Kidney (tissue), 13 donors: ENCODE measurements at regions not wholly inside any gene's neighbourhood (a gene's known extent, or its start where the extent isn't known, plus 50 kb on each side); places are given as distances from the start of the nearest gene placed in this dataset.

Experiments
- DNase-seq, 5 donors: peaks; one replicate each; pipeline ENCODE4 v3.0.0-alpha.2; 2013 to 2020
- FAIRE-seq: peaks from 2 replicates; lab custom pipeline; 2012; peaks lifted over from hg19 to GRCh38; lab: Jason Lieb, UNC
- H3K27ac ChIP-seq, 2 donors: one replicate each; pipeline ENCODE4 v1.7.0; 2013; ENCODE audit warnings: low read depth in 2 of 2, low read length in 2 of 2, inconsistent platforms in 1 of 2
- H3K27me3 ChIP-seq: one replicate; pipeline ENCODE4 v1.7.1; 2013; ENCODE audit warnings: low read length, inconsistent platforms; ENCODE audit not compliant: control insufficient read depth, insufficient read depth
- H3K36me3 ChIP-seq, 3 donors: one replicate each; pipeline versions ENCODE4 v1.7.0 to v1.7.1; 2013; ENCODE audit warnings: low read length in 3 of 3, control low read depth in 1 of 3, inconsistent platforms in 1 of 3; ENCODE audit not compliant: insufficient read depth in 3 of 3, control insufficient read depth in 2 of 3
- H3K4me1 ChIP-seq, 3 donors: one replicate each; pipeline versions ENCODE4 v1.7.0 to v1.7.1; 2013; ENCODE audit warnings: low read length in 3 of 3, inconsistent platforms in 1 of 3, low read depth in 1 of 3; ENCODE audit not compliant: control insufficient read depth in 2 of 3, insufficient read depth in 2 of 3
- H3K4me3 ChIP-seq, 3 donors: one replicate each; pipeline versions ENCODE4 v1.7.0 to v1.8.1; 2013; ENCODE audit warnings: low read length in 3 of 3, control low read depth in 1 of 3, inconsistent platforms in 1 of 3
- H3K9ac ChIP-seq, 3 donors: one replicate each; pipeline versions ENCODE4 v1.7.0 to v1.7.1; 2013; ENCODE audit warnings: low read length in 3 of 3, control low read depth in 1 of 3, inconsistent platforms in 1 of 3
- H3K9me3 ChIP-seq, 3 donors: one replicate each; pipeline versions ENCODE4 v1.7.0 to v1.7.1; 2013; ENCODE audit warnings: low read length in 3 of 3, control low read depth in 1 of 3, inconsistent platforms in 1 of 3; ENCODE audit not compliant: control insufficient read depth in 2 of 3, insufficient read depth in 1 of 3
- CTCF ChIP-seq: IDR thresholded peaks from 3 replicates; pipeline ENCODE4 v1.5.1; 2012; ENCODE audit warnings: mild to moderate bottlenecking, moderate library complexity, borderline replicate concordance; ENCODE audit not compliant: insufficient read depth; ENCODE audit errors: extremely low read depth
- intact Hi-C: fragments of 100-400 bp; cut with DNase I; formaldehyde crosslinking; loops from one replicate; pipeline ENCODE4 v1.11.1; 2022
- donor health status: control.
- donor health status: control.
- donor health status: control.
- donor health status: control.
- donor health status: control.
- donor health status: DM: yes; HTN: yes; CAD: no.
- donor health status: Normal renal cell carcinoma (clear cell type).

GRCh38 chr5:174649391-174649790 lies 75.0 kb upstream of the MSX2 start:
- peaks cover 0 to 11% (median 0%) of the 10 kb centered on the region in 3 donors for H3K9me3 ChIP-seq
- H3K27ac ChIP-seq: no peak overlapping the region
- FAIRE-seq: no peak
- H3K4me1 ChIP-seq: no peaks in the 10 kb centered on the region
- no peaks in the 10 kb centered on the region for H3K36me3 ChIP-seq
- H3K27me3 ChIP-seq: no peaks in the 10 kb centered on the region
- no peak overlapping the region for H3K4me3 ChIP-seq
- DNase-seq: no peak
- TF ChIP-seq CTCF: no peak
- intact Hi-C loops: no loop called here
- H3K9ac ChIP-seq: no peak overlapping the region

GRCh38 chr5:174654442-174654841 lies 69.9 kb upstream of the MSX2 start:
- peak in 1 of 5 donors; percentile 11 for DNase-seq
- H3K27me3 ChIP-seq: no peaks in the 10 kb centered on the region
- no peaks in the 10 kb centered on the region for H3K9me3 ChIP-seq
- H3K27ac ChIP-seq: no peak overlapping the region
- H3K4me1 ChIP-seq: no peaks in the 10 kb centered on the region
- FAIRE-seq: no peak
- intact Hi-C loops: no loop called here
- no peak for TF ChIP-seq CTCF
- H3K4me3 ChIP-seq: no peak overlapping the region
- no peak overlapping the region for H3K9ac ChIP-seq
- H3K36me3 ChIP-seq: no peaks in the 10 kb centered on the region

GRCh38 chr5:174655351-174655750 lies 69.0 kb upstream of the MSX2 start:
- no peak overlapping the region for H3K9ac ChIP-seq
- intact Hi-C loops: no loop called here
- FAIRE-seq (no peak), DNase-seq (peak in 1 of 5 donors; percentile 15)
- no peak overlapping the region for H3K4me3 ChIP-seq
- no peaks in the 10 kb centered on the region for H3K27me3 ChIP-seq
- no peak for TF ChIP-seq CTCF
- no peaks in the 10 kb centered on the region for H3K36me3 ChIP-seq
- H3K27ac ChIP-seq: no peak overlapping the region
- no peaks in the 10 kb centered on the region for H3K4me1 ChIP-seq
- H3K9me3 ChIP-seq: no peaks in the 10 kb centered on the region

- Histone ChIP-seq H3K27me3 (no peaks in the 10 kb centered on the region), H3K27ac (no peak overlapping the region), H3K4me1 (no peaks in the 10 kb centered on the region), H3K4me3 (no peak overlapping the region), H3K9ac (no peak overlapping the region), H3K9me3 (peaks cover 0 to 13% (median 3%) of the 10 kb centered on the region in 3 donors), H3K36me3 (no peaks in the 10 kb centered on the region)
- FAIRE-seq (no peak), DNase-seq (no peak)
- TF ChIP-seq CTCF: no peak
- intact Hi-C loops: no loop called here
Measured at GRCh38 chr5:174664180-174664850, 60.1 kb upstream of the MSX2 start.
